Vagina (tissue), 2 donors: ENCODE measurements at regions not wholly inside any gene's neighbourhood (a gene's known extent, or its start where the extent isn't known, plus 50 kb on each side); places are given as distances from the start of the nearest gene placed in this dataset.

Experiments
- DNase-seq, 2 donors: peaks; one replicate each; pipeline ENCODE4 v3.0.0-alpha.2; 2017; ENCODE audit errors: extremely low spot score in 2 of 2
- H3K27ac ChIP-seq: fragments of 200-600 bp; sonication (generic); one replicate; pipeline ENCODE4 v1.5.1; 2019
- H3K27me3 ChIP-seq: fragments of 200-600 bp; sonication (generic); one replicate; pipeline ENCODE4 v1.5.1; 2019
- H3K36me3 ChIP-seq, 2 donors: fragments of 200-600 bp; sonication (generic); one replicate each; pipeline ENCODE4 v1.5.1; 2017 to 2019
- H3K4me1 ChIP-seq: fragments of 200-600 bp; sonication (generic); one replicate; pipeline ENCODE4 v1.5.1; 2019
- H3K4me3 ChIP-seq, 2 donors: fragments of 200-600 bp; sonication (generic); 1 replicate in 1 of 2; 2 replicates in 1 of 2; pipeline ENCODE4 v1.5.1; 2016 to 2019
- H3K9me3 ChIP-seq: fragments of 200-600 bp; sonication (generic); one replicate; pipeline ENCODE4 v1.5.1; 2019
- CTCF ChIP-seq, 3 experiments: fragments of 450-650 bp in 2 of 3; fragments of 200-600 bp in 1 of 3; sonication (generic) in 1 of 3; IDR thresholded peaks; one replicate each; pipeline ENCODE4 v1.5.1; 2017 to 2019; ENCODE audit warnings: antibody characterized with exemption in 3 of 3, mild to moderate bottlenecking in 2 of 3, moderate library complexity in 2 of 3
- POLR2A ChIP-seq, 2 donors: fragments of 450-650 bp; IDR thresholded peaks; one replicate each; pipeline ENCODE4 v1.6.1; 2017; ENCODE audit warnings: antibody characterized with exemption in 2 of 2, mild to moderate bottlenecking in 2 of 2, moderate library complexity in 2 of 2
- POLR2AphosphoS5 ChIP-seq, 2 donors: sonication (generic); formaldehyde crosslinking; IDR thresholded peaks; one replicate each; pipeline ENCODE4 v1.9.0; 2017; ENCODE audit warnings: antibody characterized with exemption in 2 of 2, mild to moderate bottlenecking in 2 of 2, low read depth in 1 of 2; ENCODE audit not compliant: insufficient read depth in 1 of 2
- intact Hi-C: fragments of 100-400 bp; cut with DNase I; formaldehyde crosslinking; loops from one replicate; pipeline ENCODE4 v1.15.1; 2023

DNA sequence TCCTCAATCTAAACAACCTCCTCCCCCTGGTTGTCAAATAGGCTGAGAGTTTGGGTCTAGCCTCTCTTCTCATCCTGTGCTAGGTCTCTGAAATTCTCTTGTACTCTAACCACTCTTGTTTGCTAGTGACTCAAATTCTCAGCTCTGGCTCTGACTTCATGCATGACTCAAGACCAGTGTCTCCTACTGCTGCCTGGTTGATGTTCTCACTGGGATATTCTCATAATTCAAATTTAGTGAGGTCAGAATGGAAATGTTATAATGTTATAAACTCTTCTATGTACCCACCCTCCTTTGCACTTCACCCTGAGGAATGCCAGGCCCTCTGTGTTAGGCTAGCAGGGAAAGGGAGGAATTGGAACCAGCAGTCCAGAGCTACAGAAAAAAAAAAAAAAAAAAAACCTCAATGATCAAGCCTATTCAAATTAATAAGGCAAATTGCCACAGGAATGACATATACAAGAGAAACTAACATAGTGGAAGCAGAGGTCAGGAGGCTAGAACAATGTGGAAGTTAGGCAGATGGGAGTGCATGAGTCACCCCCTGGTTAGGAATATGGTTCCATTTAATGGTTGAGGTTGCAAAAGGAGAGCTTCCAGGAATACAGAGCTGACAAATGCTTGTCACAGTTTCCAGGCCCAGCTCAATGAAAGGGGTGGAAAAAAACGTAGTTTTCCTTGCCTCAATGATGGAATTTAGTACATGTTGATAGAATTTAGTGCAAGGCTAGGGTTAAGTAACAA is 459.5 kb downstream of the RMST start:
- Histone ChIP-seq H3K4me1 (peaks cover 7% of the 10 kb centered on the region), H3K27me3 (no peaks in the 10 kb centered on the region), H3K36me3 (no peaks in the 10 kb centered on the region), H3K4me3 (no peak overlapping the region), H3K9me3 (no peaks in the 10 kb centered on the region), H3K27ac (peak overlapping the region; percentile 66)
- TF ChIP-seq POLR2AphosphoS5 (IDR thresholded peaks at IDR 0.05; ENCODE audit: insufficient read depth in 1 of 2, low read depth in 1 of 2) (peak in 1 of 2 donors; percentile 36), CTCF (IDR thresholded peaks at IDR 0.05) (no peak)
- intact Hi-C loops: no loop called here
- peak in 1 of 2 donors; percentile 93 for DNase-seq

DNA sequence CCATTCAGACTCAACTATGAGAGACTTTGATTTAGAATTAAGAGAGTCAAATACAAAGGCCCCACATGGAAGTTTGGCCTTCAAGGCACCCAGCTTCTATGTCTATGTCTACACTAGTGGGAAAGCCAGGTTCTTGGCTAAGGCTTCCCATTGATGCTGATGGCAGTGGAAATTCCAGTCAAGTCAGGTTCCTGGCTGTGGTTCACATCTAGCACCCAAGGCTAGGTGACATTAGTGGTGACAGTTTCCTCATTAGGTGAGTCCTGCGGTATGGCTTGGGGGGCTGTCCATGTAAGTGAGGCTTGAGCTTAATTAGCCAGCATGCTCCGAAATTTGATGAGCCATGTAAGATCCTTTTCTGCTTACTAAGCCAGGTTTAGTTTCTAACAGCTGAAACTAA is 460.9 kb downstream of the RMST start:
- H3K9me3 ChIP-seq: no peaks in the 10 kb centered on the region
- intact Hi-C loops: no loop called here
- no peak for DNase-seq
- no peak overlapping the region for H3K4me3 ChIP-seq
- TF ChIP-seq POLR2A (IDR thresholded peaks at IDR 0.05): no peak
- TF ChIP-seq CTCF (IDR thresholded peaks at IDR 0.05): no peak
- no peak for TF ChIP-seq POLR2AphosphoS5 (IDR thresholded peaks at IDR 0.05; ENCODE audit: insufficient read depth in 1 of 2, low read depth in 1 of 2)
- H3K27ac ChIP-seq: no peak overlapping the region
- H3K4me1 ChIP-seq: peaks cover 7% of the 10 kb centered on the region
- no peaks in the 10 kb centered on the region for H3K27me3 ChIP-seq
- H3K36me3 ChIP-seq: no peaks in the 10 kb centered on the region

DNA sequence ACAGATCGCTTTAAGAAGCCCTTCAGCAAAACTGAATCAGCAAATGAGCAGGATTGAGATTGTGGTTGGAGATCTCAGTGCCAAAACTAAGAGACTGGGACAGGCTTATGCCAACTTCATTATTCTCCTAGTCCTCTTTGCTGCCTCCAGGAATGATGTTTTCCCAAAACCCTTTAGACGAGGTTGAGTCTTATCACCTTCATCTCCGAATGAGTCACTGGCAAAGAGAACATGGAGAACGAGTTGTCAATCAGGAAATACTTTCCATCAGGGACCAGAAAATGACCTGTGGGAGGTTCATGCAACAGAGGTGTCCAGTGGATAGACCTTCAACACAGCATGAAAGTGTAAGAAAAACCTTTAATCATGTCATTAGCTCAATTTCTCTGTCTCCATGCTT is 461.5 kb downstream of the RMST start:
- no peak overlapping the region for H3K4me3 ChIP-seq
- H3K4me1 ChIP-seq: peaks cover 7% of the 10 kb centered on the region
- H3K36me3 ChIP-seq: no peaks in the 10 kb centered on the region
- DNase-seq: no peak
- no peaks in the 10 kb centered on the region for H3K27me3 ChIP-seq
- intact Hi-C loops: no loop called here
- TF ChIP-seq CTCF (IDR thresholded peaks at IDR 0.05) (no peak), POLR2A (IDR thresholded peaks at IDR 0.05) (no peak), POLR2AphosphoS5 (IDR thresholded peaks at IDR 0.05; ENCODE audit: insufficient read depth in 1 of 2, low read depth in 1 of 2) (no peak)
- no peak overlapping the region for H3K27ac ChIP-seq
- no peaks in the 10 kb centered on the region for H3K9me3 ChIP-seq

DNA sequence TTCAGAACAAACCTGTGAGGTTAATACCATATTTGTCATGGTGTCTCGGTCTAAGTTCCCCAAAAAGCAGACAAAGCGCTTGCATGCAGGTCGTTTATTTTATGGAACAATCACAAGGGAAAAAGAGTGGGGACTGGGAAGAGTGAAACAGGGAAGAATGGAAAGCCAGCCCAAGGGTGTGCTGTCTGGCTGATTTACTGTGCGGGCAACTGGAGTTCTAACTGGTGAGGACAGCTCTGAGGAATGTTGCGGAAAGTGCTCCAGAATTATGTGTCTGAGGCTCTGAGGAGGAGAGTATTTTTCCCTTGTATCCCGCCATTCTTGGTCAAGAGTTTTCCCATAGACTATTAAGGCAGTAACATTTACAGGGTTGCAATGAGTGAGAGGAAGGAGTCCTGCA is 465.4 kb downstream of the RMST start:
- Histone ChIP-seq H3K27me3 (no peaks in the 10 kb centered on the region), H3K27ac (no peak overlapping the region), H3K4me1 (peaks cover 2% of the 10 kb centered on the region), H3K36me3 (no peaks in the 10 kb centered on the region), H3K4me3 (no peak overlapping the region), H3K9me3 (no peaks in the 10 kb centered on the region)
- no peak for DNase-seq
- intact Hi-C loops: no loop called here
- TF ChIP-seq CTCF (IDR thresholded peaks at IDR 0.05) (no peak), POLR2A (IDR thresholded peaks at IDR 0.05) (no peak)

DNA sequence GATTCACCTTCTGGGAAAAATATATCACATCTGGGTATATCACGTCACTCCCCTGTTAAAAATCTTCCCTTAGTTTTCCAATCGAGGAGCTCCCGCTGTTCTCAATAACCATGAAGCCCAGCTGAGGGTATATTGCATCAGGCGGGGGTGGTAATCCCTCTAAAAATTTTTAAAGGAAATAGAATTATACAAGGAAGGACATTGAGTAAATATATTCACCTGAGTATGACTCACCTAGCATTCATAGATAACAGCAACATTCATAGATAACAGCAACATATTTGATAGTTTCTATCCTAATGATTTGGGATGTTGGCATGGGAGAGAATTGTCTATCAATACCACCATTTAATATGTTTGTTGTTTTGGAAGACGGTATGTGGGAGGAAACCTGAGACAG is 473.6 kb downstream of the RMST start:
- intact Hi-C loops: no loop called here
- Histone ChIP-seq H3K27me3 (no peaks in the 10 kb centered on the region), H3K4me3 (no peak overlapping the region), H3K9me3 (no peaks in the 10 kb centered on the region), H3K36me3 (no peaks in the 10 kb centered on the region), H3K27ac (no peak overlapping the region), H3K4me1 (no peaks in the 10 kb centered on the region)
- no peak for TF ChIP-seq POLR2A (IDR thresholded peaks at IDR 0.05)
- no peak for TF ChIP-seq POLR2AphosphoS5 (IDR thresholded peaks at IDR 0.05; ENCODE audit: insufficient read depth in 1 of 2, low read depth in 1 of 2)
- no peak for TF ChIP-seq CTCF (IDR thresholded peaks at IDR 0.05)
- no peak for DNase-seq
